ENCODE measurements at regions not wholly inside any gene's neighbourhood (a gene's known extent, or its start where the extent isn't known, plus 50 kb on each side); places are given as distances from the start of the nearest gene placed in this dataset.

DNA sequence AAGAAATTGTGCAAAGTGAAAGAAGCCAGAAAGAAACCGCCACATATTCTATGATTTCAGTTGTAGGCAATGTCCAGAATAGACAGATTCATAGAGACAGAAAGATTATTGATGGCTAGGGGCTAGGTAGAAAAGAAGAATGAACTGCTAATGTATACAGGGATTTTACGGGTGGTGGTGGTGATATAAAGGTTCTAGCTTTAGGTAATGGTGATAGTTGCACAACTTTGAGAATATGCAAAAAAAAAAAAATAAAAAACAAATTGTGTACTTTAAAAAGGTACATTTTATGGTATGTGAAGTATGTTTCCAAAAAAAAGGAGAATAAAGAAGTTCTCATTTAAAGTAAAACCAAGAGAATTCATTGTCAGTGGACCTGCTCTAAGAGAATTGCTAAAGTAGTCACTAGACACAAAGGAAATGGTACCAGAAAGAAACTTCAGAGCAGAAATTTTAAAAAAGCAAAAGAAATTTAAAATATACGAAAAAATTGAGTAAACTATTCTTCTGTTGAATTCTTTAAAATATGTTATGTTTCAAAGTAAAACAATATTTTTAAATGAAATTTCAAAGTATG is 680.1 kb downstream of the UQCRFS1 start:
- DNase-seq (ENCODE audit: low spot score in 2 of 2) (no peak), FAIRE-seq (no peak)

DNA sequence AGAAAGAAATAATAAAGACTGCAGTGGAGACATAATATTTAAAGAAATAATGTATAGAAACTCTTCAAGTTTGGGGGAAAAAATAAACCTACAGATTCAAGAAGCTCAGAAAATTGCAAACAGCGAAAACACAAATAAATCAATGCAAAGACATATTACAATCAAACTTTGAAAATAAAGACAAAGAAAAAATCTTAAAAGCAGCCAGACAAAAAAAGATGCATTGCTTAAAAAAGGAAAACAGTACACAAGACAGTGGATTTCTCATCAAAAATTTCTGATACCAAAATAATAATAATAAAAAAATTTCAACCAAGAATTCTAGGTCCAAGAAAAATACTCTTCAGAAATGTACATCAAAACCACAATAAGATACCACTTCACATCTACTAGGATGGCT is 681.0 kb downstream of the UQCRFS1 start:
- no peak for FAIRE-seq
- DNase-seq (ENCODE audit: low spot score in 2 of 2): no peak

DNA sequence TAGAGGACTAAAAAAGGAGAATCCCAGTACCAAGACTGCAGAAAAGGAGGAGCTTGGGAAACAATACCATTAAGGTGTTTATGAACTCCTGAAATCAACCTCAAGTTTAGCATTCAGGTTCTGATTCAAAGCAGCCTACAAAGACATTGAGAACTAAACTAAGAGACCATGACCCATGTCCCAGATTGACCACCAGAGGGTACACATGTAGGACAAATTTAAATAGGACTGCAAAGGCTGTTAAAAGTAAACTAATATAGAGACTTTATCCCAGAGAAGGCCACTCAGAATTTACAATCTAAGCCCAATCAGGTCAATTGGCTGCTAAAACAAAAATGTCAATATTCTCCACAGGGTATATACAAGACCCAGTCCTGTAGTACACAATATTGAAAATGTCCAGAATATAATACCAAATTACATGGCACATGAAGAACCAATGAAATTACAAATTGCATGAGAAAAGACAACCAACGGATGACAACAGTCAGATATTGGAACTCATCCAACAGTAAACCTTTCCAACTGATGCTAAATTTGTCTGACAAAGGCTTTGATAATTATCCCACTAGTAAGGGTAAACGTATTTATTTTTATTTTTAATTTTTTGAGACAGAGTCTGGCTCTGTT is 682.4 kb downstream of the UQCRFS1 start:
- DNase-seq (ENCODE audit: low spot score in 2 of 2) (no peak), FAIRE-seq (no peak)

DNA sequence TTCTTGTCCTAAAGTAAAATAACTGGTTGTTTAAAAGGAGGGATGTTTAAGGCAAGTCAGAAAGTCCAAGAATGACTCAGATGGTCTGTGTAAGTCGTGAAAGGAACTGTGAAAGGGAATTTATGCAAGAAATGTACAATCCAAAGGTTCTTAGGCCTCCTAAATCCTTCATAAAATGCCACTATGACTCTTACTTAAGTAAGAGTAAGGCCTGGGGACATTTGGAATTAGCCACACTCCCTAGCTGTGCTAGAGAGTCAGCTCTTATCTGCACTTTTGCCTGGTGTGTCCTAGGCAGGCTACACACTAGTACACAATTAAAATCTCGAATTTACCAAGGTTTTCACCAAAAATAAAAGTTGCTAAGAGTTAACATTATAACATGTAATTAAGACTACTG is 686.9 kb downstream of the UQCRFS1 start:
- DNase-seq (ENCODE audit: low spot score in 2 of 2): no peak
- FAIRE-seq: no peak

DNA sequence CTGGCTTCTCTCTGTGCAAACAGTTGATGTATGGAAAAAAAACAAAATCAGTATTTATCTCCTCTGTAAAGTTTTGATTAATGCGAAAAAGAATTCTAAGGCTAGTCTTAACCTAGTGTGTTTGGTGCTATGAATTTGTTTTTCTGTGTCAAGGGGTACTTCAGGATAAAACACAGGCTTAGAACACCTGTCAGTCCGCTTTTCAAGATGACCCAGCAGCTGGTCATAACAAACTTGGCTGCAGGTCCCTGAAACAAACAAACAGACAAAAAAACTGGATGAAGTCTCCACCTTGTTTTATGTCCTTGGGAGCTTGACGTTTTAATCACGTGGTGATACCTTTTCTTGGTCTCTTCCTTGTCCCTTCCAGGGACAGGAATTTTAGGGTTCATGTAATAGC is 689.3 kb downstream of the UQCRFS1 start:
- DNase-seq (ENCODE audit: low spot score in 2 of 2) (no peak), FAIRE-seq (no peak)

DNA sequence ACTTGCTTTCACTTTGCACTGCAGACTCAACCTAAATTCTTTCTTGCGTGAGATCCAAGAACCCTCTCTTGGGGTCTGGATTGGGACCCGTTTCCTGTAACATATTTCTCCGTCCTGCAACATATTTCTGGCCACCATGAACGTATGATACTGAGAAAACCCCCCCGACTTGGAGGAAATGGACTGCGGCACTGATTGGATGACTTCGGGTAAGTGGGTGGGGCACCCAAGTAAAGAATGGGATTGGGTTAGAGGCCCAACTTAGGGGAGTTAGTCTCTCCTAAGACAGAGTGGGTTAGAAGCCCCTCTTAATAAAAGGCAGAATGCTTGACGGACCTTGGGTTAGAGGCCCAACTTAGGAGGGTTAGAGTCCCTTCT is 690.4 kb downstream of the UQCRFS1 start:
- FAIRE-seq (no peak), DNase-seq (ENCODE audit: low spot score in 2 of 2) (no peak)

DNA sequence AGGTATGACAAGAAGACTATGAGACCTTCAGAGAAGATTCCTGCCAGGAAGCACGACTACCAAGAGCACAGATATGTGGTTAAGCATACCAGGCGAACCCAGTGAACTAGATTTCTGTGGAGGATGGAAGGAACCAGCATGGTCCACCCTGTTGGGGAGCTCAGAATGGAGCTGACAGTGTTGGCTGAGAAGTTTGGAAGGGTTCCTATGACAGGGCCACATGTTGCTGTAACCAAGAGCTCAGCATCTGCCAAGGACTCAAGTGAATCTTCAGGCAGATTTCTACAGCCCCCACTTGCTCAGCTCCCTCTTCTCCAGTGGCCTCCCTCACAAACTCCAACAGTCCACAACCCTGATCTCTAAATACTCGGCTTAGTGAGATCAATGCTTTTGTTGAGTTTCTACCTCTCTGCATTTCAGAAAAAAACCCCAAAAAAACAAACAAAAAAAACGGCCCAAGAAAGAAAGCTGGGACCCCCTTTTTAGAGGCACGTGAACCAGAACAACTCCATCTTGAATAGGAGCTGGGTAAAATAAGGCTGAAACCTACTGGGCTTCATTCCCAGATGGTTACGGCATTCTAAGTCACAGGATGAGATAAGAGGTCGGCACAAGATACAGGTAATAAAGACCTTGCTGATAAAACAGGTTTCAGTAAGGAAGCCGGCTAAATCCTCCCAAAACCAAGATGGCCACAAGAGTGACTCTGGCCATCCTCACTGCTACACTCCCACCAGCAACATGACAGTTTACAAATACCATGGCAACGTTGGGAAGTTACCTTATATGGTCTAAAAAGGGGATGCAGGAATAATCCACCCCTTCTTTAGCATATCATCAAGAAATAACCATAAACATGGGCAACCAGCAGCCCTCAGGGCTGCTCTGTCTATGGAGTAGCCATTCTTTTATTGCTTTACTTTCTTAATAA is 691.1 kb downstream of the UQCRFS1 start:
- FAIRE-seq (no peak), DNase-seq (ENCODE audit: low spot score in 2 of 2) (no peak)

DNA sequence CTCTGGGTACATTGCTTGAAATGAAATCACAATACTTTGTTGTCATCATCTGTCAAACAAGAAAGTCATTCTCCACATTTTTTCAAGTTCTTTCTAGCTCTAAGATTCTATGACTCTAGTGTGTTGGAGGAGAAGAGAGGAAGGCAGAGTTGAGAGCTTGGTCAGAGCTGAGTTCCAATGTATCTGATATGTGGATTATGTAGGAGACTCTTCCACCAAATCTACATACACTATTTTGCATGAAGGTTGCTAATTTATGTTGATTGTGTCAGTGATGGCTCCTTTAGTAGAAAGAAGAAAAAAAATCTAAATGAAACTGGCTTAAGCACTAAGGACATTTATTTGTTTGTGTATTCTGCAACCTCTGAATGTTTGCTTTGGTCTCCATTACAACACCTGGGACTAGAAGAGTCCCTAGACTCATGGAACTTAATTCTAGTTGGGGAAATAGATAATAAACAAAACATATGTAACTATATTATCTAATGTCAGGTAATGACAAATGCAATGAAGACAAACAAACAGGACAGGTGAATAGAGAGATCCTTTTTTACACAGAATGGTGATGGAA is 691.9 kb downstream of the UQCRFS1 start:
- FAIRE-seq: no peak
- no peak for DNase-seq (ENCODE audit: low spot score in 2 of 2)

DNA sequence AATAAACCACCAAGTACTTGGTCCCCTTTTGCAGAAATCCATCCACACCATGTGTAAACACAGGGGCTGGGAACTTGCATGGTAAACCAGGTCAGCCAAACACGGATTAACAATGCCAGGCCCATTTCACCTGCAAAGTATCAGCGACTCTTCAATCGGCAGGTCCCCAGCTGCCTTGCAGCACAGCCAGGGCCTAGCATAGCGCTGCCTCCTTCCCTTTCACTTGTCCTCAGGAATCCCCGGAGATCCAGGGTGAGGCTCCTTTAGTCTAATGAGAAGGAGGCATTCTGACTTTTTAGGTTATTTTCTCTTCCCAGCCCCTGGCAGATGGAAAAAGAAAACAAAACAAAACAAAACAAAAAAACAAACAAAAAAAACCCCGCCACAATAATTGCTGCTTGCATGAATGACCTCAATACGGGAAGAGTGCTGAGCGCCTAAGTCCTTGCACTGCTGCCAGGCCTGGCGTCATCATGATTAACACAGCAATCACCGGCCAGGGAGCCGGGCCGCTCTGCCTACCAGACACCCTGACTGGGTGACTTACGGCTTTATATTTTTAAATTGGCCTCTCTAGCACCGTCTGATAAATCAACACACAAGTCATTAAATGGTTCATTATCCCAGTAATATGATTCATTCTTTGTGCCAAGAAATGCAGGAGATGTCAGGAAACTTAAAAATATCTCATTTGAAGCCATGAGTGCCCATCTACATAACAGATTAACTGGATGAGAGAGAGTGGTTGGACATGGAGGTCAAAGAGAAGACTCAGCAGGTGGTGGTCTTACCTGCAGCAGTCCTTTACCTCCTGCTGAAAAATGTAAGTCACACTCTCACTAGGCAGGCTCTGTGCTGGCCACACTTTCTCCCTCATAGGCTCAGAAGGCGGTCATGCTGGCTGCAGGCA is 692.7 kb downstream of the UQCRFS1 start:
- no peak for FAIRE-seq
- DNase-seq (ENCODE audit: low spot score in 2 of 2): no peak

DNA sequence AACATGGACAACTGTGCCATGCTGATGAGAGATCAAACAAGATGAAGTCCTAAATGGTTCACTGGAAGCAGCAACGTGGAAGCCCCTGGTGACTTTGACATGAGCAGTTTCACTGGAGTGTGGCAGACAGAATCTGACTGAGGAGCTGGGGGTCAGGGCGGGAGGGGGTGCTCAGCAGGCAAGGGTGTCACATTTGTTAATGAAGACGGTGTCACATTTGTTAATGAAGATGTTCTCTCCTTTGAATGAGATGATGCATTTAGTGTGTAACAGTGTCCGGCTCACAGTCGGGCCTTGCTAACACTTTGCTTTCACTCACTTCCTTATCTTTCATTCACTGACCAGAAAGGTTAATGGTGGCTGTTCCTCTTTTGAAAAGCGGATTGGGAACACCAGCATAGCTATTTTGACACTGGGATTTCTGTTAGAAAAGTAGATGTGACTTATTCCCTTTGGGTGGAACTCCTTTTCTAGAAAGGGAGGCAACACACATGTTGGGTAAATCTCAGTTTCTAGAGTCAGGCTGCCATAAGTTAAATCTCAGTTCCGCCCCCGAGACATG is 693.7 kb downstream of the UQCRFS1 start:
- DNase-seq (ENCODE audit: low spot score in 2 of 2) (no peak), FAIRE-seq (no peak)

DNA sequence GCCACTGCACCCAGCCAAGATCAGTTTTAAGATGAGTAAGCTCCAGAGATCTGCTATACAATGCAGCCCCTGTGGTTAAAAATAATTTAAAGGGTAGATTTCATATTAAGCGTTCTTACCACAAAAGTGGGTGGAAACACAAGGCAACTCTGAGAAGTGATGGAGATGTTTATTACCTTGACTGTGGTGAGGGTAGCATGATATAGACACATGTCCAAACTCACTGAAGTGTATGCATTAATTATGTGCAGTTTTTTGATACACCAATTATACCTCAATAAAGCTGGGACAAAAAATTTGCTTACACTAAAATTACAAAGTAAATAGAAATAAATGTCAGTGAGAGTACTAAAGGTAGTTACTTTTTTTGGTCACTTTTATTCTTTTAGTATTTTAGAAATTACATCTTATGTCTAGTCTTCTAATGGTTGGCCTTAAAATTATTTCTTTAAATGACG is 696.5 kb downstream of the UQCRFS1 start:
- DNase-seq (ENCODE audit: low spot score in 2 of 2) (no peak), FAIRE-seq (no peak)

DNA sequence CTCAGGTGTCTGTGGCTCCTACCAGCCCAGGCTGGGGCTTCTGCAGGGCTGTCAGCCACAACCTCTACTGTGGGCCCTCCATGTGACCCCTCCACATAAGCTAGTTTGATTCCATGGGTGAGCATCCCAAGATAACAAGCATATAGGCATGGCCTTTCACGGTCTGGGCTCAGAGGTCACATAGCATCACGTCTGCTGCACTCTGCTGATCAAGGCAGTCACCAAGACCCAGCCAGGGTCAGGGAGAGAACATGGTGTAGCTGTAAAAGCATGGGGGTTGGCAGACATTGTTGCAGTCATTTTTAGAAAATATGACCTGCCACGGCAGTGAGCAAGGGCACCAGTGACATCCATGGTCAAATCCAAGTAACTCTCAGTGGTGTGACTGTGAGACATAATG is 698.8 kb downstream of the UQCRFS1 start:
- FAIRE-seq (no peak), DNase-seq (ENCODE audit: low spot score in 2 of 2) (no peak)

DNA sequence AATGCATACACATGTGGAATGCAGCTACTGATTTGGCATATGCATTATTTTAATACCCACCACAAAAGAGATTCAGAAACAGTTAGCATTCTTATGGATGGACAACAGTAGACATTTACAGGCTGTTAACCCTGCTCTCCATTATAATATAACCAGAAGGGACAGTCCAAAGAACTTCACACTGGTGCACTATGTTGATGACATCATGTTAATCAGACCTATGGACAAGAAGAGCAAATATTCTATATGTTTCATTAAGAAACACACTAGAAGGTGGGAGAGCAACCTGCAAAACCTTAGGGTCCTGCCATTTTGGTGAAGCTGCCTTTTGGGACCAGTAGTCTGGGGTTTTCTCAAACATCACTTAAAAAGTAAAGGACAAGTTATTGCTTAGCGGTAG is 701.3 kb downstream of the UQCRFS1 start:
- FAIRE-seq (no peak), DNase-seq (ENCODE audit: low spot score in 2 of 2) (no peak)

DNA sequence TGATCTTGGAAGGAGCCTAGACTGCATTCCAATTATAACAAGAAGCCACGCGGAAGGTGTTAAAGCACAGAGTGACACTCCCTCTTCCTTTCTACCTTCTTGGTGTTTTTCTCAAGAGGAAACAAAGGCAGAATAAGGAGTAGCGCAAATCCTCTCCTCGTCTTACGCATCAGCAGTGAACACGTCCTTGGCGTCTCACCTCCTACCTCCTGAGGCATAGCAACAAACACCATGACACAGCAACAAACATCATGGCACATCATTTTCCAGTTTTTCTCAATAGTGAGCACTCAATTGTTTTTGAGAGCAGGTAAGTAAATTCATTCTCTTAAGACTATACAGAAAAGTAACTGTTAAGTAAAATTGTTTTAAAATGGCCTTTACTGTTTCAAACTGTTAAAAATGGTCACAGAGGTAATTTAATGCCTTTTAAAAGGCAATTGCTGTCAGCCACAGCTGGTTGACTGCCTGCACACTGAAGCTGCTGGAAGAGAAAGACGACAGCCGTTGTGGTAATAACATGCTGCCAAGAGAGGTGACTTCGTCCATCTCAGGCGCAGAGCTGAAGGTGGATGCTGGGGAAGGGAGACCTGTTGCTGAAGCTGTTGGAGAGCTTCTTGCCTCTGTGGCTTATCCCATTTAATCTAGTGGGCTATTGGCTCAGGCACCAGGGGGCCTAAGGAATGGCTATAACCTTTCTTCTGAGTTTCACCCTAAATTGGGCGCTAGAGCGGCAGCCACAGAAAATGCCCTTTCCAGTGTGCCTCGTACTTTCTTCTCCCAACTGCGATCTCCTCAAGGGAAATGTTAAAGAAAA is 703.7 kb downstream of the UQCRFS1 start:
- DNase-seq (ENCODE audit: low spot score in 2 of 2): no peak

DNA sequence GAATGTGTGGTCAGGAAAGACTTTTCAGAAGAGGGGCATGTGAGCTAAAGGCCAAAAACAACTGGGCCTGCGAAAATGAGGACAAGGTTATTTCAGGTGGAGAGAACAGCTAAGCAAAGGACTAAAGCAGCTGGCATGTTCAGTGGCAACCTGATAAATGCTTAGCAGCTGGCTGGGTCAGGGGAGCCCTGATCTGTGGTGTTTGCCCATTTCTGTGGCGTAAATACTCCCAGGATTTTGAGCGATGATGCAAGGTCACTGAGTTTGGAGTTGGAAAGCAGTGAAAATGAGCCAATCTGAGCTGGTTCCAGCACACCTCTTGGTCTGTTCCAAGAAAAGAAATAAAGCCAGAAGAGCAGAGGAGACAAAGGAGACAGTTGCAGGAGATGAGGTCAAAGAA is 704.3 kb downstream of the UQCRFS1 start:
- FAIRE-seq: no peak
- no peak for DNase-seq (ENCODE audit: low spot score in 2 of 2)

More for the DNA sequence above, 703.7 kb downstream of the UQCRFS1 start:
- FAIRE-seq: no peak

DNA sequence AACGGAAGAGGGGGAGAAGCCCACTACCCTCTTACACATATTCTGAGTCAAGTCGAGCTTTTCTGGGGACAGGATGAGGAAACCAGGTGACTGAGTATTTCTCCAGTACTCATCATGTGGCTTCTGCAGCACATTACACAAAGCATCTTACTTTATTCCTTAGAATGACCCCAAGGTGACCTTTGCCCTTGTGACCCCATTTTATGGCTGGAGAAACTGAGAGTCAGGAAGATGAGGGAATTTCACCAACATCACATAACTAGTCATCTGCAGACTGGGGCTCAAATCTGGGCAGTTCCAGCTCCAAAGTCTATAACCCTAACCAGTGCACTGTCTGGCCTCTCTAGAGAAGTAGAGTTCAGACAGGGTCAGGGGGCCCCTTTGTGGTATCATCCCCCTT is 707.0 kb downstream of the UQCRFS1 start:
- FAIRE-seq (no peak), DNase-seq (ENCODE audit: low spot score in 2 of 2) (no peak)

DNA sequence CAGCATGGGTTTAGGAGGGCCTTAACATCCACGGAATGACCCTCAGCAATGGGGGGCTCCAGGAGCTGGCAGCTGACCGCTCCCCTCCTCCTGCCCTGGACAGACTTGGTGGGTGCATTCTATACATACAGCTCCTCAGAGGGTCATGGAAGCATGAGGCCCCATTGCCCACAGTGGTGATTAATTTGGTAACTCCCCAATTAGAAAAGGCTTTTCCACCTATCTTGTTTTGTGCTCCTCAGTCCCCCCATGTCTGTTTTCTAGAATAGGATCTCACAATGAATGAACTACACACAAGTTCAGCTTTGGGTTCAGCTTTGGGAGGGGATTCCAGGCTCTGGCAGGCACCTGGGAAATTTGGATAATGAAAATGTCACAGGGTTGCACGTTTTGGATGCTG is 707.8 kb downstream of the UQCRFS1 start:
- no peak for FAIRE-seq
- DNase-seq (ENCODE audit: low spot score in 2 of 2): no peak

DNA sequence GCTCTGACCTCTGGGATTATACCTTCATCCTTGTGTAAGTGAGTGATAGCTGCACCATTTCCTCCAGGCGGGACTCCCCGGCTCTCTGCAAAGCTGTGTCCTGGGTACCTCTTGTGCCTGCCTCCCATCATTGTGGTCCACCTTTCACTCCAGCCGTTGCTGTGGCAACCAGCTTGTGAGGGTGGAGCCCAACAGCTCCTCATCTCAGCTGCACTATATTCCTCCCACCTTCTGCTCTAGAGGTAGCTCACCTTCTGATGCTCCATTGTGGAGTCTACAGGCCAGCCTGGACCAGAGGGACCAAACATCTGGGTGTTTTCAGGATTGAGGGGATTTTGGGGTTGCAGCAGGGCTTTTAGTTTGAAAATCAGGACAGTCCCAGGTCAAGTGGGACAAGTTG is 708.2 kb downstream of the UQCRFS1 start:
- DNase-seq (ENCODE audit: low spot score in 2 of 2): no peak
- FAIRE-seq: no peak

DNA sequence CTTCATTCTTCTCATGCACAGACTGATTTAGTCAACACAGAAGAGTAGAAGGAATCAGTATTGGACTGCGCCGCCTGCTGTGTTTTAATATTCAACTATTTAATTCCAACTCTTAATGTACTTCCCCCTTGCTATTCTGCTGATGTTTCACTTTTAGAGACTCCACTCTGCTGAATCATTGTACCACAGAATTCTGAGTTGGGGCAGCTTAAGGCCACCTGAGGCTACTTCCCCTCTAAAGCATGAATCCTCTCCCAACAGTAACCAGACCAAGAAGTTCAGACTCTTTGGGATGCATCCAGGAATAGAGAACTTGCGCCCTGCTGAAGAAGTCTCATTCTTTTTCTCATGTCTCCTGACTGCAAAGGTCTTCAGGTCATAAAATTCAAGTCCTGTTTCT is 708.8 kb downstream of the UQCRFS1 start:
- DNase-seq (ENCODE audit: low spot score in 2 of 2): no peak

More for the DNA sequence above, 708.8 kb downstream of the UQCRFS1 start:
- FAIRE-seq: no peak

Measured in frontal cortex (tissue), 3 donors.